ENCODE measurements at regions not wholly inside any gene's neighbourhood (a gene's known extent, or its start where the extent isn't known, plus 50 kb on each side); places are given as distances from the start of the nearest gene placed in this dataset.
"Not testable (repeated sequence)": the region's sequence is repeated elsewhere in the genome, so short reads cannot be mapped to it uniquely, and the experiment has no call there.

GRCh38 chr2:194291104-194291503 is 1365.9 kb upstream of the SLC39A10 start:
- Histone ChIP-seq H3K27ac (no peak overlapping the region), H3K4me1 (no peaks in the 10 kb centered on the region), H3K4me3 (no peak overlapping the region), H3K36me3 (no peaks in the 10 kb centered on the region), H3K27me3 (no peaks in the 10 kb centered on the region), H3K9me3 (no peaks in the 10 kb centered on the region)
- TF ChIP-seq POLR2A (IDR thresholded peaks at IDR 0.05) (no peak), EP300 (IDR thresholded peaks at IDR 0.05) (no peak), CTCF (IDR thresholded peaks at IDR 0.05) (no peak), POLR2AphosphoS5 (IDR thresholded peaks at IDR 0.05) (no peak)
- WGBS, result 62% methylated on average over 4 of the region's 4 CpGs
- DNase-seq (ENCODE audit: low spot score in 2 of 2), result no peak

- Histone ChIP-seq H3K27ac (no peak overlapping the region), H3K4me3 (no peak overlapping the region), H3K9me3 (no peaks in the 10 kb centered on the region), H3K4me1 (no peaks in the 10 kb centered on the region), H3K27me3 (no peaks in the 10 kb centered on the region), H3K36me3 (no peaks in the 10 kb centered on the region)
- no peak for DNase-seq (ENCODE audit: low spot score in 2 of 2)
- 76% methylated on average over 4 of the region's 4 CpGs for WGBS
- TF ChIP-seq POLR2AphosphoS5 (IDR thresholded peaks at IDR 0.05) (no peak), EP300 (IDR thresholded peaks at IDR 0.05) (no peak), POLR2A (IDR thresholded peaks at IDR 0.05) (no peak), CTCF (IDR thresholded peaks at IDR 0.05) (no peak)
These were observed 1367.2 kb upstream of the SLC39A10 start for GRCh38 chr2:194289712-194290346.

GRCh38 chr2:194276667-194277066 is 1380.4 kb upstream of the SLC39A10 start:
- DNase-seq (ENCODE audit: low spot score in 2 of 2); H3K27ac ChIP-seq; H3K4me1 ChIP-seq; H3K9me3 ChIP-seq; H3K27me3 ChIP-seq; H3K4me3 ChIP-seq; H3K36me3 ChIP-seq: not testable (repeated sequence)
- 94% methylated on average over 9 of the region's 9 CpGs for WGBS

- TF ChIP-seq POLR2A (IDR thresholded peaks at IDR 0.05), result no peak
- TF ChIP-seq POLR2AphosphoS5 (IDR thresholded peaks at IDR 0.05), result no peak
- no peak for TF ChIP-seq EP300 (IDR thresholded peaks at IDR 0.05)
- no peak for TF ChIP-seq CTCF (IDR thresholded peaks at IDR 0.05)
- 60% methylated on average over 2 of the region's 2 CpGs for WGBS
- H3K36me3 ChIP-seq, result no peaks in the 10 kb centered on the region
- no peak overlapping the region for H3K4me3 ChIP-seq
- no peaks in the 10 kb centered on the region for H3K9me3 ChIP-seq
- H3K27ac ChIP-seq, result no peak overlapping the region
- no peak for DNase-seq (ENCODE audit: low spot score in 2 of 2)
- no peaks in the 10 kb centered on the region for H3K4me1 ChIP-seq
- no peaks in the 10 kb centered on the region for H3K27me3 ChIP-seq
These were observed 1385.6 kb upstream of the SLC39A10 start for GRCh38 chr2:194271293-194271961.

- no peak overlapping the region for H3K27ac ChIP-seq
- no peaks in the 10 kb centered on the region for H3K4me1 ChIP-seq
- H3K9me3 ChIP-seq, result no peaks in the 10 kb centered on the region
- H3K4me3 ChIP-seq, result no peak overlapping the region
- H3K36me3 ChIP-seq, result no peaks in the 10 kb centered on the region
- no peaks in the 10 kb centered on the region for H3K27me3 ChIP-seq
- TF ChIP-seq POLR2AphosphoS5 (IDR thresholded peaks at IDR 0.05) (no peak), EP300 (IDR thresholded peaks at IDR 0.05) (no peak), POLR2A (IDR thresholded peaks at IDR 0.05) (no peak), CTCF (IDR thresholded peaks at IDR 0.05) (no peak)
- DNase-seq (ENCODE audit: low spot score in 2 of 2), result no peak
These were observed 1386.4 kb upstream of the SLC39A10 start for GRCh38 chr2:194270648-194271047.

Data from suprapubic skin (tissue), 4 donors.